ENCODE measurements at regions not wholly inside any gene's neighbourhood (a gene's known extent, or its start where the extent isn't known, plus 50 kb on each side); places are given as distances from the start of the nearest gene placed in this dataset.

GRCh38 chr2:4464634-4465266, 761.4 kb downstream of the DCDC2C start:
- no peak overlapping the region for H3K4me3 ChIP-seq (ENCODE audit: control insufficient read depth, low read depth, low read length)
- no peak for DNase-seq (ENCODE audit: low read depth)
- TF ChIP-seq CTCF (conservative IDR thresholded peaks at IDR 0.05; ENCODE audit: control insufficient read depth, insufficient read depth, low read depth, low read length) = no peak

GRCh38 chr2:4465671-4466070, 762.3 kb downstream of the DCDC2C start:
- no peak overlapping the region for H3K4me3 ChIP-seq (ENCODE audit: control insufficient read depth, low read depth, low read length)
- no peak for TF ChIP-seq CTCF (conservative IDR thresholded peaks at IDR 0.05; ENCODE audit: control insufficient read depth, insufficient read depth, low read depth, low read length)
- no peak for DNase-seq (ENCODE audit: low read depth)

- TF ChIP-seq CTCF (conservative IDR thresholded peaks at IDR 0.05; ENCODE audit: control insufficient read depth, insufficient read depth, low read depth, low read length) = no peak
- no peak for DNase-seq (ENCODE audit: low read depth)
- H3K4me3 ChIP-seq (ENCODE audit: control insufficient read depth, low read depth, low read length) = no peak overlapping the region
These were observed 772.2 kb downstream of the DCDC2C start for GRCh38 chr2:4475618-4476017.

- H3K4me3 ChIP-seq (ENCODE audit: control insufficient read depth, low read depth, low read length) = no peak overlapping the region
- DNase-seq (ENCODE audit: low read depth) = no peak
- TF ChIP-seq CTCF (conservative IDR thresholded peaks at IDR 0.05; ENCODE audit: control insufficient read depth, insufficient read depth, low read depth, low read length) = no peak
These were observed 779.7 kb downstream of the DCDC2C start for GRCh38 chr2:4483050-4483449.

GRCh38 chr2:4486971-4487370, 783.6 kb downstream of the DCDC2C start:
- H3K4me3 ChIP-seq (ENCODE audit: control insufficient read depth, low read depth, low read length) = no peak overlapping the region
- TF ChIP-seq CTCF (conservative IDR thresholded peaks at IDR 0.05; ENCODE audit: control insufficient read depth, insufficient read depth, low read depth, low read length) = no peak
- no peak for DNase-seq (ENCODE audit: low read depth)

- DNase-seq (ENCODE audit: low read depth) = no peak
- H3K4me3 ChIP-seq (ENCODE audit: control insufficient read depth, low read depth, low read length) = no peak overlapping the region
These were observed 796.1 kb downstream of the DCDC2C start for GRCh38 chr2:4499316-4500030.

More at GRCh38 chr2:4499316-4500030, 796.1 kb downstream of the DCDC2C start:
- TF ChIP-seq CTCF (conservative IDR thresholded peaks at IDR 0.05; ENCODE audit: control insufficient read depth, insufficient read depth, low read depth, low read length) = no peak
